ENCODE measurements at regions not wholly inside any gene's neighbourhood (a gene's known extent, or its start where the extent isn't known, plus 50 kb on each side); places are given as distances from the start of the nearest gene placed in this dataset.
"Not testable (repeated sequence)": the region's sequence is repeated elsewhere in the genome, so short reads cannot be mapped to it uniquely, and the experiment has no call there.

- DNase-seq (ENCODE audit: low read depth), result no peak
Measured at GRCh38 chr20:6715401-6715941, 52.0 kb upstream of the BMP2 start.

GRCh38 chr20:6714279-6714711, 53.2 kb upstream of the BMP2 start:
- no peak for DNase-seq (ENCODE audit: low read depth)

- DNase-seq (ENCODE audit: low read depth), result no peak
Measured at GRCh38 chr20:6711951-6712649, 55.4 kb upstream of the BMP2 start.

GRCh38 chr20:6709910-6710595, 57.4 kb upstream of the BMP2 start:
- no peak for DNase-seq (ENCODE audit: low read depth)

GRCh38 chr20:6708010-6708409, 59.5 kb upstream of the BMP2 start:
- DNase-seq (ENCODE audit: low read depth), result no peak

GRCh38 chr20:6707321-6707831, 60.1 kb upstream of the BMP2 start:
- no peak for DNase-seq (ENCODE audit: low read depth)

GRCh38 chr20:6705926-6706548, 61.4 kb upstream of the BMP2 start:
- DNase-seq (ENCODE audit: low read depth), result no peak

- DNase-seq (ENCODE audit: low read depth), result no peak
Measured at GRCh38 chr20:6705106-6705766, 62.2 kb upstream of the BMP2 start.

GRCh38 chr20:6704132-6704861, 63.2 kb upstream of the BMP2 start:
- DNase-seq (ENCODE audit: low read depth), result no peak

- DNase-seq (ENCODE audit: low read depth), result no peak
Measured at GRCh38 chr20:6703656-6704055, 63.8 kb upstream of the BMP2 start.

GRCh38 chr20:6703047-6703446, 64.4 kb upstream of the BMP2 start:
- DNase-seq (ENCODE audit: low read depth), result no peak

- DNase-seq (ENCODE audit: low read depth), result no peak
Measured at GRCh38 chr20:6702144-6702543, 65.3 kb upstream of the BMP2 start.

GRCh38 chr20:6700563-6701329, 66.7 kb upstream of the BMP2 start:
- no peak for DNase-seq (ENCODE audit: low read depth)

GRCh38 chr20:6699921-6700562, 67.4 kb upstream of the BMP2 start:
- DNase-seq (ENCODE audit: low read depth), result no peak

- DNase-seq (ENCODE audit: low read depth), result no peak
Measured at GRCh38 chr20:6698723-6699122, 68.8 kb upstream of the BMP2 start.

GRCh38 chr20:6698056-6698455, 69.4 kb upstream of the BMP2 start:
- no peak for DNase-seq (ENCODE audit: low read depth)

- no peak for DNase-seq (ENCODE audit: low read depth)
Measured at GRCh38 chr20:6697228-6697972, 70.1 kb upstream of the BMP2 start.

- DNase-seq (ENCODE audit: low read depth), result no peak
Measured at GRCh38 chr20:6696001-6696400, 71.5 kb upstream of the BMP2 start.

- not testable (repeated sequence) for DNase-seq (ENCODE audit: low read depth)
Measured at GRCh38 chr20:6693808-6694198, 73.7 kb upstream of the BMP2 start.
